ENCODE measurements at regions not wholly inside any gene's neighbourhood (a gene's known extent, or its start where the extent isn't known, plus 50 kb on each side); places are given as distances from the start of the nearest gene placed in this dataset.

DNA sequence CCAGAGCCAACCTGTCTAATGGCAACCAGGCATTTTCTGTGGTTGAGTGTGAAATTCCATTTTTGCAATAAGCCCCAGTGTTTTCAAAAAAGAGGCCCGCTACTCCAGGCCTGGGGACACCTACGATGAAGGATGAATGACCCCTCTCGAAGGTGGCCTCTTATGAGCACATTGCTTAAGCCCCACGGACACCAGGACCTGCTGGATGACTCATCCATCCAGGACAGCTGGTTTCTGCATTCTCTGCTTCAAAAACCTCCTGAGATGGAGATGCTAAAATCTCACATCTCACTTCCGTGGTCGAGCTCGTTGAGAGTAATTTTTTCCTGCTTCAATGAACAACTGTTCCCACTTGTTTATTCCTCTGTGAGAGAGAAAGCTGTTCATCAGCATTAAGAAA lies 150.2 kb upstream of the FZD8 start:
- ATAC-seq = no peak
- no peak for DNase-seq
- TF ChIP-seq, protein P1, sequence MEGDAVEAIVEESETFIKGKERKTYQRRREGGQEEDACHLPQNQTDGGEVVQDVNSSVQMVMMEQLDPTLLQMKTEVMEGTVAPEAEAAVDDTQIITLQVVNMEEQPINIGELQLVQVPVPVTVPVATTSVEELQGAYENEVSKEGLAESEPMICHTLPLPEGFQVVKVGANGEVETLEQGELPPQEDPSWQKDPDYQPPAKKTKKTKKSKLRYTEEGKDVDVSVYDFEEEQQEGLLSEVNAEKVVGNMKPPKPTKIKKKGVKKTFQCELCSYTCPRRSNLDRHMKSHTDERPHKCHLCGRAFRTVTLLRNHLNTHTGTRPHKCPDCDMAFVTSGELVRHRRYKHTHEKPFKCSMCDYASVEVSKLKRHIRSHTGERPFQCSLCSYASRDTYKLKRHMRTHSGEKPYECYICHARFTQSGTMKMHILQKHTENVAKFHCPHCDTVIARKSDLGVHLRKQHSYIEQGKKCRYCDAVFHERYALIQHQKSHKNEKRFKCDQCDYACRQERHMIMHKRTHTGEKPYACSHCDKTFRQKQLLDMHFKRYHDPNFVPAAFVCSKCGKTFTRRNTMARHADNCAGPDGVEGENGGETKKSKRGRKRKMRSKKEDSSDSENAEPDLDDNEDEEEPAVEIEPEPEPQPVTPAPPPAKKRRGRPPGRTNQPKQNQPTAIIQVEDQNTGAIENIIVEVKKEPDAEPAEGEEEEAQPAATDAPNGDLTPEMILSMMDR (IDR thresholded peaks at IDR 0.05) = no peak
- peaks cover 4% of the 10 kb centered on the region for H3K9me3 ChIP-seq
- no peaks in the 10 kb centered on the region for H3K36me3 ChIP-seq (ENCODE audit: low read depth)
- H3K4me3 ChIP-seq = no peak overlapping the region
- H3K4me1 ChIP-seq (ENCODE audit: low read depth) = no peaks in the 10 kb centered on the region
- intact Hi-C loops (cut with DNase I, micrococcal nuclease) = no loop called here

DNA sequence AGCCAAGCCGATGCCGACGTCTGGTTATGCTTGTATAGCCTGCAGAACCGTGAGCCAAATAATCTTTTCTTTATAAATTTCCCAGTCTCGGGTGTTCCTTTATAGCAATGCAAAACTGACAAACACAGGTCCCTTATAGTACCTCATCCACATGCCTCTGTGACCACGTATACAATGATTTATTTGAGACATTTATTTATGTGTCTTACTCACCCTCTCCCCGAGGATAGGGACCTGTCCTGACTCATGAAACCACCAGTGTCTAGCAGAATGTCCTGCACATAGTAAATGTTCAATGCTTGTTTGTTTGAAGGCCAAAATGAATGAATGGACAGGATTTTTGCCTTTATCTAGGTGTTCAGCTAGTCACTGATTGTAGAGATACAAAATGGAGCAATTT lies 147.9 kb upstream of the FZD8 start:
- peaks cover 9% of the 10 kb centered on the region for H3K9me3 ChIP-seq
- intact Hi-C loops (cut with DNase I, micrococcal nuclease) = no loop called here
- no peak overlapping the region for H3K4me3 ChIP-seq
- DNase-seq (no peak), ATAC-seq (no peak)
- H3K36me3 ChIP-seq (ENCODE audit: low read depth) = no peaks in the 10 kb centered on the region
- no peaks in the 10 kb centered on the region for H3K4me1 ChIP-seq (ENCODE audit: low read depth)
- TF ChIP-seq, protein P1 (IDR thresholded peaks at IDR 0.05) = no peak

- no peak for DNase-seq
- no peaks in the 10 kb centered on the region for H3K36me3 ChIP-seq (ENCODE audit: low read depth)
- TF ChIP-seq, protein P1 (IDR thresholded peaks at IDR 0.05) = no peak
- no peaks in the 10 kb centered on the region for H3K4me1 ChIP-seq (ENCODE audit: low read depth)
- no peak overlapping the region for H3K4me3 ChIP-seq
- intact Hi-C loops (cut with DNase I, micrococcal nuclease) = no loop called here
- ATAC-seq = no peak
- peaks cover 9% of the 10 kb centered on the region for H3K9me3 ChIP-seq
Observed at GRCh38 chr10:35784751-35785150, 142.7 kb upstream of the FZD8 start.

GRCh38 chr10:35783305-35783838 lies 141.3 kb upstream of the FZD8 start:
- DNase-seq = no peak
- H3K4me3 ChIP-seq = no peak overlapping the region
- peaks cover 9% of the 10 kb centered on the region for H3K9me3 ChIP-seq
- TF ChIP-seq, protein P1 (IDR thresholded peaks at IDR 0.05) = no peak
- H3K4me1 ChIP-seq (ENCODE audit: low read depth) = no peaks in the 10 kb centered on the region
- intact Hi-C loops (cut with DNase I, micrococcal nuclease) = no loop called here
- H3K36me3 ChIP-seq (ENCODE audit: low read depth) = no peaks in the 10 kb centered on the region
- peak; percentile 20 for ATAC-seq

GRCh38 chr10:35781643-35782035 lies 139.5 kb upstream of the FZD8 start:
- DNase-seq = peak in 1 of 3 donors; percentile 14

More at GRCh38 chr10:35781643-35782035, 139.5 kb upstream of the FZD8 start:
- no peak overlapping the region for H3K4me3 ChIP-seq
- no peaks in the 10 kb centered on the region for H3K9me3 ChIP-seq
- TF ChIP-seq, protein P1 (IDR thresholded peaks at IDR 0.05) = no peak
- intact Hi-C loops (cut with DNase I, micrococcal nuclease) = no loop called here
- no peaks in the 10 kb centered on the region for H3K36me3 ChIP-seq (ENCODE audit: low read depth)
- no peaks in the 10 kb centered on the region for H3K4me1 ChIP-seq (ENCODE audit: low read depth)
- ATAC-seq = no peak
